HepG2 (cell line): ENCODE measurements at regions not wholly inside any gene's neighbourhood (a gene's known extent, or its start where the extent isn't known, plus 50 kb on each side); places are given as distances from the start of the nearest gene placed in this dataset.
A peak's percentile ranks its signal among the peaks of the same experiment; 100 is the strongest.

Experiments used
- KMT2B ChIP-seq: IDR thresholded peaks from 2 replicates; pipeline ENCODE4 v1.6.1; 2016; ENCODE audit warnings: missing genetic modification reagents, missing compliant biosample characterization
- MIXL1 ChIP-seq: IDR thresholded peaks from 2 replicates; pipeline ENCODE4 v1.6.1; 2016
- SATB2 ChIP-seq: sonication (generic); formaldehyde crosslinking; IDR thresholded peaks from 2 replicates; pipeline ENCODE4 v1.5.0; 2020; ENCODE audit warnings: missing genetic modification reagents
- SMAD1 ChIP-seq: sonication (generic); formaldehyde crosslinking; IDR thresholded peaks from 2 replicates; pipeline ENCODE4 v1.4.0; 2020; ENCODE audit warnings: missing genetic modification reagents, low read depth, mild to moderate bottlenecking, borderline replicate concordance
- SMC3 ChIP-seq: IDR thresholded peaks from 2 replicates; pipeline ENCODE4 v1.6.1; 2011; ENCODE audit warnings: low read length, improper control_type of control experiment
- SNRNP70 ChIP-seq: fragments of 200-400 bp; formaldehyde crosslinking; IDR thresholded peaks from 2 replicates; pipeline ENCODE4 v1.6.1; 2017; ENCODE audit warnings: mild to moderate bottlenecking, low read depth, low read length, moderate library complexity
- SOX13 ChIP-seq, 3 experiments: fragments of 450-650 bp in 1 of 3; sonication (generic) in 1 of 3; formaldehyde crosslinking in 1 of 3; IDR thresholded peaks in 2 of 3; conservative IDR thresholded peaks in 1 of 3; 2 replicates each; pipeline versions ENCODE4 v1.5.0 to v1.6.1; 2016 to 2020; ENCODE audit warnings: antibody characterized with exemption in 1 of 3, mild to moderate bottlenecking in 1 of 3, missing compliant biosample characterization in 1 of 3, missing genetic modification reagents in 1 of 3, moderate library complexity in 1 of 3
- STAG1 ChIP-seq: sonication (generic); formaldehyde crosslinking; IDR thresholded peaks from 2 replicates; pipeline ENCODE4 v1.4.0; 2020; ENCODE audit warnings: missing genetic modification reagents
- ZBTB1 ChIP-seq: sonication (generic); formaldehyde crosslinking; IDR thresholded peaks from 2 replicates; pipeline ENCODE4 v1.4.0; 2020; ENCODE audit warnings: missing genetic modification reagents, borderline replicate concordance
- ZBTB3 ChIP-seq: sonication (generic); formaldehyde crosslinking; IDR thresholded peaks from 2 replicates; pipeline ENCODE4 v1.4.0; 2020; ENCODE audit warnings: low read depth, mild to moderate bottlenecking, moderate library complexity, missing genetic modification reagents, borderline replicate concordance
- ZFAT ChIP-seq: sonication (generic); formaldehyde crosslinking; conservative IDR thresholded peaks from 2 replicates; pipeline ENCODE4 v1.8.1; 2023; ENCODE audit warnings: missing genetic modification reagents, inconsistent platforms
- ZNF292 ChIP-seq: sonication (generic); formaldehyde crosslinking; IDR thresholded peaks from 2 replicates; pipeline ENCODE4 v1.8.1; 2022; ENCODE audit warnings: mild to moderate bottlenecking, low read depth, missing genetic modification reagents, borderline replicate concordance
- ZNF367 ChIP-seq: sonication (generic); formaldehyde crosslinking; IDR thresholded peaks from 2 replicates; pipeline ENCODE4 v1.4.0; 2020; ENCODE audit warnings: missing genetic modification reagents, borderline replicate concordance
- ZNF570 ChIP-seq: sonication (generic); formaldehyde crosslinking; IDR thresholded peaks from 2 replicates; pipeline ENCODE4 v1.4.0; 2020; ENCODE audit warnings: mild to moderate bottlenecking, missing genetic modification reagents, borderline replicate concordance
- ZNF777 ChIP-seq: sonication (generic); formaldehyde crosslinking; IDR thresholded peaks from 2 replicates; pipeline ENCODE4 v1.4.0; 2020; ENCODE audit warnings: missing genetic modification reagents
- ZNF850 ChIP-seq: sonication (generic); formaldehyde crosslinking; conservative IDR thresholded peaks from 2 replicates; pipeline ENCODE4 v1.9.0; 2021; ENCODE audit warnings: mild to moderate bottlenecking, missing genetic modification reagents
- ZNF878 ChIP-seq: sonication (generic); formaldehyde crosslinking; IDR thresholded peaks from 2 replicates; pipeline ENCODE4 v1.8.1; 2023; ENCODE audit warnings: mild to moderate bottlenecking, missing genetic modification reagents, moderate library complexity
- ZSCAN21 ChIP-seq: sonication (generic); formaldehyde crosslinking; IDR thresholded peaks from 2 replicates; pipeline ENCODE4 v1.8.0; 2022; ENCODE audit warnings: mild to moderate bottlenecking, missing genetic modification reagents, moderate library complexity, borderline replicate concordance
- TF ChIP-seq, protein P1 (sequence below): IDR thresholded peaks from 2 replicates; pipeline ENCODE4 v1.6.1; 2016
- TF ChIP-seq, protein P2 (sequence below): IDR thresholded peaks from 2 replicates; pipeline ENCODE4 v1.6.1; 2016; ENCODE audit warnings: low read depth
- TF ChIP-seq, protein P3 (sequence below): sonication (generic); formaldehyde crosslinking; IDR thresholded peaks from 2 replicates; pipeline ENCODE4 v1.5.0; 2020; ENCODE audit warnings: missing genetic modification reagents
- TF ChIP-seq, protein P4 (sequence below): sonication (generic); formaldehyde crosslinking; IDR thresholded peaks from 2 replicates; pipeline ENCODE4 v1.5.1; 2020; ENCODE audit warnings: mild to moderate bottlenecking, moderate library complexity, missing genetic modification reagents

DNA sequence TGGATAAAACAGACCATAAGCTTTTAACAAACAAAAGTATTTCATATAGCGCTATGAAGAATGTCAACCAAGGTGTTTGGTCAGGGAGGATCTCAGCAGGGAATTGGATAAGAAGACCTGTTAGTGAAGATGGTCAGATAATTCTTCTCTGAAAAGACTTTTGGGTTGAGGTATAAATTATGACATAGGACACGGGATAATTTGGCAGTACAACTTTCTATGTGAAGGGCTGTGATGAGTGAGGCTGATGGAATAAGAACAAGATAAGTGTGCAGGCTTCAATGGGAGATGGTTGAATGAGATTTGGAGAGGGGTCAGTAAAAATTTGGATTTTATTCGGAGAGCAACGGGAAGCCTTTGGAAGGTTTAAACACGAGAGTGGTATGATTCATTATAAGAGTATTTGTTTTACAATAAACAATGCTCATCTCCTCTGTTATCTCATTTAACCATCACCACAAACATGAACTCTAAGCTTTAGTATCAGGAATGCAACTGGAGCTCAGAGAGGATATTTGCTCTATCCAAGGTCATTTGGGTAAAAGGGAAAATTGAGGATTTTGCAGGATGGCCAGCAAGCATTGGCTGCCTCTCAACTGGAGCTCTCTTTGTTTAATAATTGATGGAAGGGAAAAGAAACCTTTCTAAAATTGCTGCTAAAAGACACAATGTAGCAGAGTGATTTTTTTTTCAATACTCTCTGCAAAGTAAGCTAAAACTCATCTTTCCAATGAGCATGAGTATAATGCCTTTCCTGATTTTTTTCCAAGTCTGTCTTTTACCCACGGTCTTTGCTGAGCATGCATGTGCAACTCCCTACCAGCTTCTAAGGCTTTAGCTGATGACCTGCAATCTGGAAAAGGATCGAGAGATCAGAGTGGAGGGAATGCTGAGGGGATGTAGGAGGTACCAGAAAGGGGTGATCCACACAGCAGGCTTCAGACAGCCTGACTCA, 534.0 kb downstream of the CBLN4 start (continued):
- no peak for TF ChIP-seq KMT2B (CRISPR knock-in tag)
- TF ChIP-seq ZNF570 (CRISPR knock-in tag), result 0 out of 2 replicates have a peak, but pooled peaks have one; percentile 63
- no peak for TF ChIP-seq SNRNP70
- TF ChIP-seq STAG1 (CRISPR knock-in tag), result peak; percentile 12; the same call in 1 of the 2 replicates
- TF ChIP-seq ZNF850 (CRISPR knock-in tag), result no peak
- no peak for TF ChIP-seq SATB2 (CRISPR knock-in tag)
- no peak for TF ChIP-seq SOX13 (IDR thresholded peaks at IDR 0.05)
- TF ChIP-seq SOX13 (CRISPR knock-in tag; conservative IDR thresholded peaks at IDR 0.05 in 1 of 2, IDR thresholded peaks at IDR 0.05 in 1 of 2), result peak in 1 of 2 experiments; percentile 95; a peak in 2 of 4 replicates
- TF ChIP-seq, protein P1, sequence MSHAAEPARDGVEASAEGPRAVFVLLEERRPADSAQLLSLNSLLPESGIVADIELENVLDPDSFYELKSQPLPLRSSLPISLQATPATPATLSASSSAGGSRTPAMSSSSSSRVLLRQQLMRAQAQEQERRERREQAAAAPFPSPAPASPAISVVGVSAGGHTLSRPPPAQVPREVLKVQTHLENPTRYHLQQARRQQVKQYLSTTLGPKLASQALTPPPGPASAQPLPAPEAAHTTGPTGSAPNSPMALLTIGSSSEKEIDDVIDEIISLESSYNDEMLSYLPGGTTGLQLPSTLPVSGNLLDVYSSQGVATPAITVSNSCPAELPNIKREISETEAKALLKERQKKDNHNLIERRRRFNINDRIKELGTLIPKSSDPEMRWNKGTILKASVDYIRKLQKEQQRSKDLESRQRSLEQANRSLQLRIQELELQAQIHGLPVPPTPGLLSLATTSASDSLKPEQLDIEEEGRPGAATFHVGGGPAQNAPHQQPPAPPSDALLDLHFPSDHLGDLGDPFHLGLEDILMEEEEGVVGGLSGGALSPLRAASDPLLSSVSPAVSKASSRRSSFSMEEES, result peak; percentile 37; the same call in 1 of the 2 replicates
- TF ChIP-seq MIXL1 (CRISPR knock-in tag), result peak; percentile 96
- TF ChIP-seq, protein P2, sequence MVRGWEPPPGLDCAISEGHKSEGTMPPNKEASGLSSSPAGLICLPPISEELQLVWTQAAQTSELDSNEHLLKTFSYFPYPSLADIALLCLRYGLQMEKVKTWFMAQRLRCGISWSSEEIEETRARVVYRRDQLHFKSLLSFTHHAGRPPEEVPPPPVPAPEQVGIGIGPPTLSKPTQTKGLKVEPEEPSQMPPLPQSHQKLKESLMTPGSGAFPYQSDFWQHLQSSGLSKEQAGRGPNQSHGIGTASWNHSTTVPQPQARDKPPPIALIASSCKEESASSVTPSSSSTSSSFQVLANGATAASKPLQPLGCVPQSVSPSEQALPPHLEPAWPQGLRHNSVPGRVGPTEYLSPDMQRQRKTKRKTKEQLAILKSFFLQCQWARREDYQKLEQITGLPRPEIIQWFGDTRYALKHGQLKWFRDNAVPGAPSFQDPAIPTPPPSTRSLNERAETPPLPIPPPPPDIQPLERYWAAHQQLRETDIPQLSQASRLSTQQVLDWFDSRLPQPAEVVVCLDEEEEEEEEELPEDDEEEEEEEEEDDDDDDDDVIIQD (CRISPR knock-in tag), result peak; percentile 95; the same call in 1 of the 2 replicates
- no peak for TF ChIP-seq ZFAT (CRISPR knock-in tag)
- TF ChIP-seq, protein P3, sequence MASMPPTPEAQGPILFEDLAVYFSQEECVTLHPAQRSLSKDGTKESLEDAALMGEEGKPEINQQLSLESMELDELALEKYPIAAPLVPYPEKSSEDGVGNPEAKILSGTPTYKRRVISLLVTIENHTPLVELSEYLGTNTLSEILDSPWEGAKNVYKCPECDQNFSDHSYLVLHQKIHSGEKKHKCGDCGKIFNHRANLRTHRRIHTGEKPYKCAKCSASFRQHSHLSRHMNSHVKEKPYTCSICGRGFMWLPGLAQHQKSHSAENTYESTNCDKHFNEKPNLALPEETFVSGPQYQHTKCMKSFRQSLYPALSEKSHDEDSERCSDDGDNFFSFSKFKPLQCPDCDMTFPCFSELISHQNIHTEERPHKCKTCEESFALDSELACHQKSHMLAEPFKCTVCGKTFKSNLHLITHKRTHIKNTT (CRISPR knock-in tag), result no peak
- TF ChIP-seq, protein P4, sequence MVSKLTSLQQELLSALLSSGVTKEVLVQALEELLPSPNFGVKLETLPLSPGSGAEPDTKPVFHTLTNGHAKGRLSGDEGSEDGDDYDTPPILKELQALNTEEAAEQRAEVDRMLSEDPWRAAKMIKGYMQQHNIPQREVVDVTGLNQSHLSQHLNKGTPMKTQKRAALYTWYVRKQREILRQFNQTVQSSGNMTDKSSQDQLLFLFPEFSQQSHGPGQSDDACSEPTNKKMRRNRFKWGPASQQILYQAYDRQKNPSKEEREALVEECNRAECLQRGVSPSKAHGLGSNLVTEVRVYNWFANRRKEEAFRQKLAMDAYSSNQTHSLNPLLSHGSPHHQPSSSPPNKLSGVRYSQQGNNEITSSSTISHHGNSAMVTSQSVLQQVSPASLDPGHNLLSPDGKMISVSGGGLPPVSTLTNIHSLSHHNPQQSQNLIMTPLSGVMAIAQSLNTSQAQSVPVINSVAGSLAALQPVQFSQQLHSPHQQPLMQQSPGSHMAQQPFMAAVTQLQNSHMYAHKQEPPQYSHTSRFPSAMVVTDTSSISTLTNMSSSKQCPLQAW (CRISPR knock-in tag), result peak; percentile 95
- no peak for TF ChIP-seq SMAD1 (CRISPR knock-in tag)
- TF ChIP-seq ZNF367 (CRISPR knock-in tag), result no peak
- peak; percentile 70; the same call in 1 of the 2 replicates for TF ChIP-seq ZNF878 (CRISPR knock-in tag)
- no peak for TF ChIP-seq ZBTB3 (CRISPR knock-in tag)
- no peak for TF ChIP-seq ZSCAN21
- no peak for TF ChIP-seq ZBTB1 (CRISPR knock-in tag)
- no peak for TF ChIP-seq ZNF777
- TF ChIP-seq ZNF292 (CRISPR knock-in tag), result peak; percentile 68; the same call in 1 of the 2 replicates
- peak; percentile 16; the same call in 1 of the 2 replicates for TF ChIP-seq SMC3
